SK-N-SH treated with all-trans-retinoic acid at 6 μM for 48 hours (cell line): ENCODE measurements at regions not wholly inside any gene's neighbourhood (a gene's known extent, or its start where the extent isn't known, plus 50 kb on each side); places are given as distances from the start of the nearest gene placed in this dataset.

Source experiments
- ARNTL ChIP-seq: fragments of 450-650 bp; formaldehyde crosslinking; IDR thresholded peaks from 2 replicates; pipeline ENCODE4 v1.5.0; 2020; ENCODE audit warnings: low read depth, mild to moderate bottlenecking, moderate library complexity, borderline replicate concordance
- CSRNP3 ChIP-seq: fragments of 250-450 bp; sonication (Bioruptor Pico); IDR thresholded peaks from 2 replicates; pipeline ENCODE4 v1.5.1; 2021; ENCODE audit warnings: mild to moderate bottlenecking, moderate library complexity
- GLIS3 ChIP-seq: fragments of 250-450 bp; sonication (Bioruptor Pico); IDR thresholded peaks from 2 replicates; pipeline ENCODE4 v1.5.0; 2020; ENCODE audit warnings: mild to moderate bottlenecking, moderate library complexity
- PATZ1 ChIP-seq: fragments of 250-450 bp; sonication (Bioruptor Pico); IDR thresholded peaks from 2 replicates; pipeline ENCODE4 v1.8.0; 2020; ENCODE audit warnings: mild to moderate bottlenecking, moderate library complexity, borderline replicate concordance
- PPARA ChIP-seq: fragments of 250-450 bp; sonication (Bioruptor Pico); IDR thresholded peaks from 2 replicates; pipeline ENCODE4 v1.5.0; 2020; ENCODE audit warnings: mild to moderate bottlenecking, borderline replicate concordance
- RARB ChIP-seq: fragments of 250-450 bp; sonication (Bioruptor Pico); IDR thresholded peaks from 2 replicates; pipeline ENCODE4 v1.8.0; 2021; ENCODE audit warnings: mild to moderate bottlenecking, moderate library complexity
- TCF4 ChIP-seq: fragments of 250-450 bp; sonication (Bioruptor Pico); IDR thresholded peaks from 2 replicates; pipeline ENCODE4 v1.8.0; 2021; ENCODE audit warnings: mild to moderate bottlenecking, moderate library complexity, borderline replicate concordance
- ZFP3 ChIP-seq: fragments of 250-450 bp; sonication (Bioruptor Pico); IDR thresholded peaks from 2 replicates; pipeline ENCODE4 v1.5.0; 2020; ENCODE audit warnings: mild to moderate bottlenecking, moderate library complexity
- ZNF565 ChIP-seq: fragments of 450-650 bp; formaldehyde crosslinking; conservative IDR thresholded peaks from 2 replicates; pipeline ENCODE4 v1.5.0; 2020; ENCODE audit warnings: low read depth, mild to moderate bottlenecking, moderate library complexity
- ZNF8 ChIP-seq: fragments of 450-650 bp; formaldehyde crosslinking; IDR thresholded peaks from 2 replicates; pipeline ENCODE4 v1.5.0; 2020; ENCODE audit warnings: mild to moderate bottlenecking, moderate library complexity
- TF ChIP-seq, protein P1 (sequence below): fragments of 250-450 bp; sonication (Bioruptor Pico); IDR thresholded peaks from 2 replicates; pipeline ENCODE4 v1.8.0; 2021; ENCODE audit warnings: low read depth, mild to moderate bottlenecking, moderate library complexity, borderline replicate concordance
- TF ChIP-seq, protein P2 (sequence below): fragments of 250-450 bp; sonication (Bioruptor Pico); IDR thresholded peaks from 2 replicates; pipeline ENCODE4 v1.5.1; 2020; ENCODE audit warnings: low read depth, mild to moderate bottlenecking, moderate library complexity

GRCh38 chr13:76586842-76587241 is 299.4 kb downstream of the KCTD12 start:
- TF ChIP-seq ZFP3 (CRISPR knock-in tag) (no peak), RARB (no peak), GLIS3 (CRISPR knock-in tag) (no peak), PATZ1 (no peak), CSRNP3 (CRISPR knock-in tag) (no peak), TCF4 (CRISPR knock-in tag) (no peak), ZNF565 (CRISPR knock-in tag) (no peak), ARNTL (CRISPR knock-in tag) (no peak), PPARA (CRISPR knock-in tag) (no peak), ZNF8 (no peak)
- TF ChIP-seq, protein P1, sequence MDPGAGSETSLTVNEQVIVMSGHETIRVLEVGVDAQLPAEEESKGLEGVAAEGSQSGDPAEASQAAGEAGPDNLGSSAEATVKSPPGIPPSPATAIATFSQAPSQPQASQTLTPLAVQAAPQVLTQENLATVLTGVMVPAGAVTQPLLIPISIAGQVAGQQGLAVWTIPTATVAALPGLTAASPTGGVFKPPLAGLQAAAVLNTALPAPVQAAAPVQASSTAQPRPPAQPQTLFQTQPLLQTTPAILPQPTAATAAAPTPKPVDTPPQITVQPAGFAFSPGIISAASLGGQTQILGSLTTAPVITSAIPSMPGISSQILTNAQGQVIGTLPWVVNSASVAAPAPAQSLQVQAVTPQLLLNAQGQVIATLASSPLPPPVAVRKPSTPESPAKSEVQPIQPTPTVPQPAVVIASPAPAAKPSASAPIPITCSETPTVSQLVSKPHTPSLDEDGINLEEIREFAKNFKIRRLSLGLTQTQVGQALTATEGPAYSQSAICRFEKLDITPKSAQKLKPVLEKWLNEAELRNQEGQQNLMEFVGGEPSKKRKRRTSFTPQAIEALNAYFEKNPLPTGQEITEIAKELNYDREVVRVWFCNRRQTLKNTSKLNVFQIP (CRISPR knock-in tag): no peak
- TF ChIP-seq, protein P2, sequence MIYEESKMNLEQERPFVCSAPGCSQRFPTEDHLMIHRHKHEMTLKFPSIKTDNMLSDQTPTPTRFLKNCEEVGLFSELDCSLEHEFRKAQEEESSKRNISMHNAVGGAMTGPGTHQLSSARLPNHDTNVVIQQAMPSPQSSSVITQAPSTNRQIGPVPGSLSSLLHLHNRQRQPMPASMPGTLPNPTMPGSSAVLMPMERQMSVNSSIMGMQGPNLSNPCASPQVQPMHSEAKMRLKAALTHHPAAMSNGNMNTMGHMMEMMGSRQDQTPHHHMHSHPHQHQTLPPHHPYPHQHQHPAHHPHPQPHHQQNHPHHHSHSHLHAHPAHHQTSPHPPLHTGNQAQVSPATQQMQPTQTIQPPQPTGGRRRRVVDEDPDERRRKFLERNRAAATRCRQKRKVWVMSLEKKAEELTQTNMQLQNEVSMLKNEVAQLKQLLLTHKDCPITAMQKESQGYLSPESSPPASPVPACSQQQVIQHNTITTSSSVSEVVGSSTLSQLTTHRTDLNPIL (CRISPR knock-in tag): no peak
